ENCODE measurements at regions not wholly inside any gene's neighbourhood (a gene's known extent, or its start where the extent isn't known, plus 50 kb on each side); places are given as distances from the start of the nearest gene placed in this dataset.

DNA sequence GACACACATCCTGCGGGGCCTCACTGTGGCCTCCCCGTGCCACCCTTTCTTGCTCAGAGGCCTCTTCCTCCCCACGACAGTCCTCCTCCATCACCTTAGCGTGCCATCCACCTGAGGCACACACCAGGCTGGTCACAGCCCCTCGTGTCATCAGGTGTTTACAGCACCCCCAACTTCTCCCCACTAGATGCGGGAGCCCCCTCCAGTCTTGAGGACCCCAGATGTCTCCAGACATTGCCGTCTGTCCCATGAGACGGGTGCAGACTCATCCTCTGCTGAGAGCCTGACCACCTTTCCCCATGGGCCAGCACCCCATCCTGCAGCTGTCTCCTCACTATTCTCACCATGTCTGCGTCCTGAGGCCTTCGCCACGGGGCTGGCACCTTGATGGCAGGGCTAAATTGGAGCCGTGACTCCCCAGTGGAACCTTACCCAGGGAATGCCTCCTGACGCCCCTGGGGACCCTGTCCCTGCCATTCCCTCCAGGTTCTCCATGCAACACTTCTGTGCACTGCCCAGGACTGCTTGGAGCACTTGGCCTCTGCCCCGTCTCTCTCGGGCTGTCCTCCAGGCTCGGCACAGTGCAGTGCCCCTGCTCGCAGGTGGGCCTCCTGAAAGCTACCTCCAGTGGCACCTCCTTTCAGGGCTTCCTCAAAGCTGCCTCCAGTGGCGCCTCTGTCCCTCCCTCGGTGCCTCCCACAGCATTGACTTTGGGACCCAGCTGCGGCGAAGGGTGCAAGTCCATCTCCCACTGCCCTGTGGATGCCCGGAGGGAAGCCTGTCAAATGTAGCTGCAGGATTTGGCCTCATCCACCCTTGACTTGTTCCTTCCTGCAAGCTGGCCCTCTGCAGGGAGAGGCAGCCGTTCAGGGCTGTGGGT lies 1386.8 kb downstream of the BRD1 start:
- Mint-ChIP-seq H3K27ac (no peak overlapping the region), H3K4me1 (no peaks in the 10 kb centered on the region), H3K4me3 (no peak overlapping the region), H3K9me3 (peaks cover 0 to 2% (median 0%) of the 10 kb centered on the region in 7 donors), H3K36me3 (no peaks in the 10 kb centered on the region), H3K27me3 (no peaks in the 10 kb centered on the region)
- DNase-seq (no peak), ATAC-seq (ENCODE audit: low read depth in 2 of 2) (no peak)
- H3K9me3 ChIP-seq (ENCODE audit: control insufficient read depth in 2 of 2, low read length in 2 of 2) = no peaks in the 10 kb centered on the region
- no peak overlapping the region for H3K27ac ChIP-seq (ENCODE audit: insufficient read depth, low read length, poor library complexity, severe bottlenecking)
- H3K4me3 ChIP-seq (ENCODE audit: low read depth, low read length) = no peak overlapping the region
- no peaks in the 10 kb centered on the region for H3K36me3 ChIP-seq (ENCODE audit: control insufficient read depth, insufficient read depth, low read length)
- H3K27me3 ChIP-seq (ENCODE audit: control insufficient read depth, insufficient read depth, low read length) = no peaks in the 10 kb centered on the region
- no peaks in the 10 kb centered on the region for H3K4me1 ChIP-seq (ENCODE audit: control insufficient read depth, insufficient read depth, low read length, poor library complexity, severe bottlenecking)

DNA sequence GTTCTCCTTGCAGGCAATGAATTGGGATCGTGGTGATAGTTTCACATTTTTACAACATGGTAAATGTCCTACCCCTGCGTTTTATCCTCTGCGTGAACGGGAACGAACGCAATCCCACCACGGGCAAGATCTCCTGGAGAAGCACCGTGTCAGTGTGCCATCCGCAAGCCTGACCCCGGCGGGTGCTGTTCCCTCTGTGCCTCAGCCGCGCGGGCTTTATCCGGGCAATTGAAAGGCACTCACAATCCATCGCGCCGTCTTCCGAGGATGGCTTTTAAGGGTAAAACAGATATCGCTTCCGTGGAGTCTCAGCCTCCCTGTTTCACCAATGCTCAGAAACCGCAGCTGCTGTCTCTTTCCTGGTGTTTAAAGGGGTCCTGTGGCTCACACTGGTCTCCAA lies 1387.5 kb downstream of the BRD1 start:
- H3K27ac ChIP-seq (ENCODE audit: insufficient read depth, low read length, poor library complexity, severe bottlenecking) = no peak overlapping the region
- no peak overlapping the region for H3K4me3 ChIP-seq (ENCODE audit: low read depth, low read length)
- Mint-ChIP-seq H3K4me3 (no peak overlapping the region), H3K27me3 (no peaks in the 10 kb centered on the region), H3K9me3 (peaks cover 0 to 2% (median 0%) of the 10 kb centered on the region in 7 donors), H3K27ac (no peak overlapping the region), H3K36me3 (no peaks in the 10 kb centered on the region), H3K4me1 (no peaks in the 10 kb centered on the region)
- DNase-seq (no peak), ATAC-seq (ENCODE audit: low read depth in 2 of 2) (no peak)
- H3K27me3 ChIP-seq (ENCODE audit: control insufficient read depth, insufficient read depth, low read length) = no peaks in the 10 kb centered on the region
- H3K9me3 ChIP-seq (ENCODE audit: control insufficient read depth in 2 of 2, low read length in 2 of 2) = no peaks in the 10 kb centered on the region
- no peaks in the 10 kb centered on the region for H3K36me3 ChIP-seq (ENCODE audit: control insufficient read depth, insufficient read depth, low read length)
- H3K4me1 ChIP-seq (ENCODE audit: control insufficient read depth, insufficient read depth, low read length, poor library complexity, severe bottlenecking) = no peaks in the 10 kb centered on the region

DNA sequence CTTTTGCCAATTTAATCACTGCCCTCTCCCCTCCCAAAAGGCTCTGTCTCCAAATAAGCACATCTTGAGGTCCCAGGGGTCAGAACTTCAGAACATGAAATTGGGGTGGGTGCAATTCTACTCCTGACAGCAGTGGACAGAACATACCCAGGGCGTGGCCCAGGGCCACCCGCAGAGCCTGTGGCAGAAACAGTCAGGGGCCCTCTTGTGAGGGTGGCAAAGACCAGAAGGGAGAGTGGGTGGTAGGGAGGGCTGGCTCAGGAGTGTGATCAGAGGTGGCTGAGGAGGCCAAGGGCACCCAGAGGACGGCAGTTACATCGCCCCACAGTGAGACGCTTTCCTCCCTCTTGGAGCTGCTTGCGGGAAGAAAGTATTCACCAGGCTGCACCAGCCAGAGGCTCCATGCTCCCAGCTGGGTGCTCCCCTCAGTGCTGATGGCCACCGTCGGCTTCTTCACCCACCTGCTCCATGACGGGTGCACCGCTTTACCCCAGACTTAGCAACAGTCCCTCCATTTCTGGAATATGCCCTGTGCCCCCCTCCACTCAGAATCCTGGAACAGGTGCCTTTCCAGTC lies 1388.0 kb downstream of the BRD1 start:
- Histone ChIP-seq H3K4me1 (ENCODE audit: control insufficient read depth, insufficient read depth, low read length, poor library complexity, severe bottlenecking) (no peaks in the 10 kb centered on the region), H3K9me3 (ENCODE audit: control insufficient read depth in 2 of 2, low read length in 2 of 2) (no peaks in the 10 kb centered on the region), H3K36me3 (ENCODE audit: control insufficient read depth, insufficient read depth, low read length) (no peaks in the 10 kb centered on the region), H3K27ac (ENCODE audit: insufficient read depth, low read length, poor library complexity, severe bottlenecking) (no peak overlapping the region), H3K4me3 (ENCODE audit: low read depth, low read length) (no peak overlapping the region), H3K27me3 (ENCODE audit: control insufficient read depth, insufficient read depth, low read length) (no peaks in the 10 kb centered on the region)
- Mint-ChIP-seq H3K36me3 (no peaks in the 10 kb centered on the region), H3K9me3 (peaks cover 0 to 2% (median 0%) of the 10 kb centered on the region in 7 donors), H3K4me1 (no peaks in the 10 kb centered on the region), H3K27ac (no peak overlapping the region), H3K27me3 (no peaks in the 10 kb centered on the region), H3K4me3 (no peak overlapping the region)
- no peak for ATAC-seq (ENCODE audit: low read depth in 2 of 2)
- DNase-seq = no peak

DNA sequence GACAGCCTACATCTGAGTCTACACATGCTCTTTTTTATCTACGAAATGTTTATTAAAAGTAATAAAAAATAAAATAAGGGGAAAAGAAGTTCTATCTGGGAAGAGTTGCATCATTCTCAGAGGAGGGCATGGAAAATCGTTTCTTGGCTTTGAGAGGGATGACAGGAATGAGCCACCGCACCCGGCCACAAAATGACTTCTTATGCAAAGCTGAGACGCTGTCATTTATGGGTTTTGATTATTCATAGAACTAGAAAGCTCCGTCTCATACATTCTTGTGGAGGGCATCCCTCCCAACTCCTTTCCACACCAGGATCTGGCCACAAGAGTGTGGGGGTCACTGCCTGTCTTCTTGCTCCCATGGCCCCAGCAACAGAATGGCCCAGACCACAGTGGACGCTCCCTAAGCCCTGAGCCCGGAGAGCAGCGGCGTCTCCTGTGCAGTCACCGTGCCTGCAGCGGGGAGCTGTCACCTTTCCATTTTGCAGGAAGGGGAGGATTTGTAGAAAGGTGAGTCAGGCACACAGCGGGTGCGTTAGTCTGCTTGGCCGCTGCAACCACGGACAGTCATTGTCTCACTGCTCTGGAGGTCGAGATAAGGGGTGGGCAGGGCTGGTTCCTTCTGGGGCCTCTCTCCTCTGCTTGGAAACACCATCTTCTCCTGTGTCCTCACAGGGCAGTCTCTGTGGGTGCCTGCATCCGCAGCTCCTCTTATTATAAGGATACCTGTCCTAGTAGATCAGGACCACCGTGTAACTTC lies 1388.7 kb downstream of the BRD1 start:
- H3K27me3 Mint-ChIP-seq = no peaks in the 10 kb centered on the region
- Histone ChIP-seq H3K36me3 (ENCODE audit: control insufficient read depth, insufficient read depth, low read length) (no peaks in the 10 kb centered on the region), H3K27me3 (ENCODE audit: control insufficient read depth, insufficient read depth, low read length) (no peaks in the 10 kb centered on the region), H3K4me1 (ENCODE audit: control insufficient read depth, insufficient read depth, low read length, poor library complexity, severe bottlenecking) (no peaks in the 10 kb centered on the region), H3K4me3 (ENCODE audit: low read depth, low read length) (no peak overlapping the region), H3K9me3 (ENCODE audit: control insufficient read depth in 2 of 2, low read length in 2 of 2) (no peaks in the 10 kb centered on the region), H3K27ac (ENCODE audit: insufficient read depth, low read length, poor library complexity, severe bottlenecking) (no peak overlapping the region)
- DNase-seq = no peak
- H3K36me3 Mint-ChIP-seq = no peaks in the 10 kb centered on the region
- no peak for ATAC-seq (ENCODE audit: low read depth in 2 of 2)
- peaks cover 0 to 2% (median 0%) of the 10 kb centered on the region in 7 donors for H3K9me3 Mint-ChIP-seq
- H3K4me3 Mint-ChIP-seq = no peak overlapping the region
- H3K4me1 Mint-ChIP-seq = no peaks in the 10 kb centered on the region
- peak overlapping the region in 1 of 3 donors; percentile 27 for H3K27ac Mint-ChIP-seq

DNA sequence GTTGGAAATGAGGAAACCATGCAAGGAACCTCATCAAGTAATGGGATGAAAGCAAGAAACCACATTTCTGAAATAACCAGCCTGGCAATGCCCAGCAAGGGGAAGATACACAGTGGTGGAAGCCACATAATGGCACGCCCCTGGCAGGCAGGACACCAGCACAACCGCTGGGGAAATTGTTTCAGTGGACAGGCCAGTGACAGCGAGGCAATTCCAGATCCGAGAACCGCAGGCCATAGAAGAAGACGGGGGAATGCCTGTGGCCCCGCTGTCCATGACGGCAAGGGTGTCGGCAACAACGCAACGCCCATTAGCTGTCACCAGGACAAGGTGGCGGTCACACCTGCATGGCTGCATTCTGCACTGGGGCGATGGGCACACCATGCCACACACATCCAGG lies 1389.6 kb downstream of the BRD1 start:
- no peak for DNase-seq
- Histone ChIP-seq H3K27me3 (ENCODE audit: control insufficient read depth, insufficient read depth, low read length) (no peaks in the 10 kb centered on the region), H3K36me3 (ENCODE audit: control insufficient read depth, insufficient read depth, low read length) (no peaks in the 10 kb centered on the region), H3K9me3 (ENCODE audit: control insufficient read depth in 2 of 2, low read length in 2 of 2) (no peaks in the 10 kb centered on the region), H3K4me3 (ENCODE audit: low read depth, low read length) (no peak overlapping the region), H3K27ac (ENCODE audit: insufficient read depth, low read length, poor library complexity, severe bottlenecking) (no peak overlapping the region), H3K4me1 (ENCODE audit: control insufficient read depth, insufficient read depth, low read length, poor library complexity, severe bottlenecking) (no peaks in the 10 kb centered on the region)
- Mint-ChIP-seq H3K4me3 (no peak overlapping the region), H3K36me3 (no peaks in the 10 kb centered on the region), H3K4me1 (no peaks in the 10 kb centered on the region), H3K9me3 (peaks cover 0 to 2% (median 0%) of the 10 kb centered on the region in 7 donors), H3K27me3 (no peaks in the 10 kb centered on the region), H3K27ac (peak overlapping the region in 1 of 3 donors; percentile 33)
- no peak for ATAC-seq (ENCODE audit: low read depth in 2 of 2)

DNA sequence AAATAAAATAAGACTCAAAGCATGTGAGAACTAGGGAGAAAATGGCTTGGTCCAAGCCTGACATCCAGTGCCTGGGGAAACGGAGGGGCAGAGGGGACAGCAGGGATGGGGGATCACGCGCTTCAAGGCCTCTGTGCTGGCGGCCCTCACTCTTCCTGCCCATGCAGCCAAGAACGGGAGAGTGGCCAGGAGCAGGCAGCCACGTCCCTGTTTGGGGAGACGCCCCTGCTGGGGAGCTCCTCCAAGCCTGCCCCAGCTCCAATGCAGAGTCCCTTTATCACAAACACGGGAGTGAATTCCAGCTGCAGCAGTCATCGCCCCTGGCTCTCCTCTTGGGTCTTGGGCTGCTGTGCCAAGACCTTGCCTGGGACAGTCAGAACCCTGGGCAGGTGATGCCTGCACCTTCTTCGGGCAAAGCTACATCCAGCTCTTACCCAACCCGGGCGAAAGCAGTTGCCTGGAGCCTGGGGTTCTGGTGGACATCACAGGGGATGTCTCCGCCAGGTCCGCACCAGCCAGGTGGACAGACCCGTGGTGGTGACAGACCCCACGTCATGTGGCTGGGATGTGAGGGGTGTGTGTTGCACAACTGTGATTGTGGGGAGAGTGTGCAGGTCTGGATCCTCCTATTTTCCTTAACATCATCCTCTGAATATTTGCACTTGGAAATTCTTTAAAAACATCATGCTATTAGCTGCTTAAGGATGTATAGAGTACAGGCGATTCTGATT lies 1391.3 kb downstream of the BRD1 start:
- no peaks in the 10 kb centered on the region for H3K27me3 Mint-ChIP-seq
- H3K4me1 ChIP-seq (ENCODE audit: control insufficient read depth, insufficient read depth, low read length, poor library complexity, severe bottlenecking) = no peaks in the 10 kb centered on the region
- no peak overlapping the region for H3K27ac ChIP-seq (ENCODE audit: insufficient read depth, low read length, poor library complexity, severe bottlenecking)

DNA sequence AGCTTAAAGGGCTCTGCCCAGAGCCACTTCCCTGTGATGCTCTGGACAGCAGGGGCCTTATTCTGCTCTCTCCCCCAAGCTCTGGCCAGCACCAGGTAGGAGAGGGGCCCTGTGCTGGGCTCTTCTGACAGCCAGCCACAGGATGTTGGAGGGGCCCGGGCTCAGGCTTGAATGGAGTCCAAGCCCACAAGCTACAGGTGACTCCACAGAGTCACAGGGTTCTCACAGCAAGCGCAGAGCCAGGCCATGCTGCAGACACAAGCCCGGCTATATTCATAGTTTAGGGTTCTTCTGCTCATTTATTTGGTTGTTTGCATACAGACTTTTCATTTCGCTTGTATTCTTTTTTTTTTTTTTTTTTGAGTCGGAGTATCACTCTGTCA lies 1392.8 kb downstream of the BRD1 start:
- Mint-ChIP-seq H3K27ac (no peak overlapping the region), H3K36me3 (no peaks in the 10 kb centered on the region), H3K27me3 (no peaks in the 10 kb centered on the region), H3K4me1 (no peaks in the 10 kb centered on the region), H3K4me3 (no peak overlapping the region), H3K9me3 (peaks cover 0 to 2% (median 0%) of the 10 kb centered on the region in 7 donors)
- no peaks in the 10 kb centered on the region for H3K9me3 ChIP-seq (ENCODE audit: control insufficient read depth in 2 of 2, low read length in 2 of 2)
- H3K27me3 ChIP-seq (ENCODE audit: control insufficient read depth, insufficient read depth, low read length) = no peaks in the 10 kb centered on the region
- H3K4me3 ChIP-seq (ENCODE audit: low read depth, low read length) = no peak overlapping the region
- no peaks in the 10 kb centered on the region for H3K4me1 ChIP-seq (ENCODE audit: control insufficient read depth, insufficient read depth, low read length, poor library complexity, severe bottlenecking)
- H3K27ac ChIP-seq (ENCODE audit: insufficient read depth, low read length, poor library complexity, severe bottlenecking) = no peak overlapping the region
- ATAC-seq (ENCODE audit: low read depth in 2 of 2) = no peak
- no peaks in the 10 kb centered on the region for H3K36me3 ChIP-seq (ENCODE audit: control insufficient read depth, insufficient read depth, low read length)
- DNase-seq = no peak

More for the DNA sequence above, 1391.3 kb downstream of the BRD1 start:
- H3K9me3 Mint-ChIP-seq = peaks cover 0 to 2% (median 0%) of the 10 kb centered on the region in 7 donors
- ATAC-seq (ENCODE audit: low read depth in 2 of 2) (no peak), DNase-seq (no peak)
- Histone ChIP-seq H3K9me3 (ENCODE audit: control insufficient read depth in 2 of 2, low read length in 2 of 2) (no peaks in the 10 kb centered on the region), H3K4me3 (ENCODE audit: low read depth, low read length) (no peak overlapping the region), H3K27me3 (ENCODE audit: control insufficient read depth, insufficient read depth, low read length) (no peaks in the 10 kb centered on the region), H3K36me3 (ENCODE audit: control insufficient read depth, insufficient read depth, low read length) (no peaks in the 10 kb centered on the region)
- no peaks in the 10 kb centered on the region for H3K4me1 Mint-ChIP-seq
- no peak overlapping the region for H3K4me3 Mint-ChIP-seq
- H3K36me3 Mint-ChIP-seq = no peaks in the 10 kb centered on the region
- no peak overlapping the region for H3K27ac Mint-ChIP-seq
